ENCODE measurements at regions not wholly inside any gene's neighbourhood (a gene's known extent, or its start where the extent isn't known, plus 50 kb on each side); places are given as distances from the start of the nearest gene placed in this dataset.

GRCh38 chr13:106260352-106260751 lies 275.1 kb downstream of the EFNB2 start:
- TF ChIP-seq POLR2A (IDR thresholded peaks at IDR 0.05; ENCODE audit: control extremely low read depth in 1 of 2, low read depth in 2 of 2, low read length in 2 of 2) (no peak), EZH2 (IDR thresholded peaks at IDR 0.05; ENCODE audit: low read depth, low read length, severe bottlenecking) (no peak)
